HEK293 (cell line): ENCODE measurements at regions not wholly inside any gene's neighbourhood (a gene's known extent, or its start where the extent isn't known, plus 50 kb on each side); places are given as distances from the start of the nearest gene placed in this dataset.

Experiments used
- TRIM28 ChIP-seq: IDR thresholded peaks from 2 replicates; pipeline ENCODE4 v1.6.1; 2011; ENCODE audit warnings: low read length, control low read depth, borderline replicate concordance
- ZBTB1 ChIP-seq: fragments of 450-650 bp; formaldehyde crosslinking; IDR thresholded peaks from 2 replicates; pipeline ENCODE4 v1.5.1; 2016; ENCODE audit warnings: missing biosample characterization, missing genetic modification characterization
- ZFP41 ChIP-seq: fragments of 450-650 bp; formaldehyde crosslinking; IDR thresholded peaks from 2 replicates; pipeline ENCODE4 v1.5.1; 2016; ENCODE audit warnings: missing biosample characterization, missing genetic modification characterization, borderline replicate concordance
- ZIC2 ChIP-seq: fragments of 450-650 bp; formaldehyde crosslinking; IDR thresholded peaks from 2 replicates; pipeline ENCODE4 v1.5.1; 2016; ENCODE audit warnings: missing biosample characterization, missing genetic modification characterization
- ZNF530 ChIP-seq: fragments of 450-650 bp; formaldehyde crosslinking; IDR thresholded peaks from 2 replicates; pipeline ENCODE4 v1.5.1; 2016; ENCODE audit warnings: low read depth, missing biosample characterization, missing genetic modification characterization
- ZNF624 ChIP-seq: fragments of 450-650 bp; formaldehyde crosslinking; IDR thresholded peaks from 2 replicates; pipeline ENCODE4 v1.5.1; 2017; ENCODE audit warnings: missing biosample characterization, missing genetic modification characterization
- ZNF654 ChIP-seq: fragments of 450-650 bp; formaldehyde crosslinking; IDR thresholded peaks from 2 replicates; pipeline ENCODE4 v1.5.1; 2016; ENCODE audit warnings: low read depth, missing biosample characterization, missing genetic modification characterization
- ZNF768 ChIP-seq: fragments of 450-650 bp; formaldehyde crosslinking; IDR thresholded peaks from 2 replicates; pipeline ENCODE4 v1.5.1; 2018; ENCODE audit warnings: missing biosample characterization, mild to moderate bottlenecking, missing genetic modification characterization
- TF ChIP-seq, protein P1 (sequence below): fragments of 450-650 bp; IDR thresholded peaks from 2 replicates; pipeline ENCODE4 v1.5.1; 2018; ENCODE audit warnings: missing biosample characterization, missing genetic modification characterization

DNA sequence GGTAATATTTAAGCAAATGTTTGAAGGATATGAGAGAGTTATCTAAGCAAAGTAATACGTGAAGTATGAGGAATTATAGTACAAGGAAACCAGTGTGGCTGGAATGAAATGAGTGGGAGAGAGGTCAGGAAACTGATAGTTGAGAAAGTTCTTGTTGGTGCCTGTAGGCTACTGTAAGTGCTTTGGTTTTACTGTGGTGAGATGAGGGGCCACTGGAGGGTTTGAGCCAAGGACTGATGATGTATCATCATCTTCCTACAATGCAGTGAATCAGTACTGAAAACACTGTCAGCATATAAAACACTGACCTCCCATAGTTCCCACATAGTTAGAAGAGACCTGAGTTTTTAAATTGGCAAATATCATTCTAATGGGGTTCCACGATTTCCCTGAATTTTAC, 367.5 kb upstream of the CTSO start:
- no peak for TF ChIP-seq ZNF768 (tag by site-specific recombination)
- TF ChIP-seq ZIC2 (tag by site-specific recombination): no peak
- TF ChIP-seq ZNF654 (tag by site-specific recombination): no peak
- TF ChIP-seq, protein P1, sequence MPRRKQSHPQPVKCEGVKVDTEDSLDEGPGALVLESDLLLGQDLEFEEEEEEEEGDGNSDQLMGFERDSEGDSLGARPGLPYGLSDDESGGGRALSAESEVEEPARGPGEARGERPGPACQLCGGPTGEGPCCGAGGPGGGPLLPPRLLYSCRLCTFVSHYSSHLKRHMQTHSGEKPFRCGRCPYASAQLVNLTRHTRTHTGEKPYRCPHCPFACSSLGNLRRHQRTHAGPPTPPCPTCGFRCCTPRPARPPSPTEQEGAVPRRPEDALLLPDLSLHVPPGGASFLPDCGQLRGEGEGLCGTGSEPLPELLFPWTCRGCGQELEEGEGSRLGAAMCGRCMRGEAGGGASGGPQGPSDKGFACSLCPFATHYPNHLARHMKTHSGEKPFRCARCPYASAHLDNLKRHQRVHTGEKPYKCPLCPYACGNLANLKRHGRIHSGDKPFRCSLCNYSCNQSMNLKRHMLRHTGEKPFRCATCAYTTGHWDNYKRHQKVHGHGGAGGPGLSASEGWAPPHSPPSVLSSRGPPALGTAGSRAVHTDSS: no peak
- TF ChIP-seq ZNF530 (tag by site-specific recombination): no peak
- TF ChIP-seq ZBTB1: no peak
- TF ChIP-seq TRIM28: no peak
- TF ChIP-seq ZFP41 (tag by site-specific recombination): no peak
- TF ChIP-seq ZNF624 (tag by site-specific recombination): no peak
